Liver (tissue), 3 donors: ENCODE measurements at regions not wholly inside any gene's neighbourhood (a gene's known extent, or its start where the extent isn't known, plus 50 kb on each side); places are given as distances from the start of the nearest gene placed in this dataset.

Experiments used
- ATF3 ChIP-seq: IDR thresholded peaks from 2 replicates; pipeline ENCODE4 v1.6.1; 2016; ENCODE audit warnings: antibody characterized with exemption
- CTCF ChIP-seq: fragments of 150-350 bp; IDR thresholded peaks from 2 replicates; pipeline ENCODE4 v1.5.1; 2017; ENCODE audit warnings: improper control_type of control experiment, low read depth, low read length; ENCODE audit not compliant: missing input control
- REST ChIP-seq: IDR thresholded peaks from 2 replicates; pipeline ENCODE4 v1.6.1; 2016; ENCODE audit warnings: antibody characterized with exemption, mild to moderate bottlenecking
- donor health status: healthy.
- donor health status: healthy.

GRCh38 chr9:4424038-4424437, 66.2 kb upstream of the SLC1A1 start:
- TF ChIP-seq CTCF (no peak), REST (peak; percentile 22), ATF3 (no peak)
